Right lobe of liver (tissue), 6 donors: ENCODE measurements at regions not wholly inside any gene's neighbourhood (a gene's known extent, or its start where the extent isn't known, plus 50 kb on each side); places are given as distances from the start of the nearest gene placed in this dataset.

Source experiments
- ATAC-seq, 4 donors: fragments of 200-7000 bp; cut with Tn5 transposase; one replicate each; pipeline ENCODE4 v1.9.1; 2020; ENCODE audit warnings: mild to moderate bottlenecking in 4 of 4, moderate library complexity in 4 of 4
- DNase-seq, 3 donors: peaks; one replicate each; pipeline ENCODE4 v3.0.0-alpha.2; 2020
- H3K27ac ChIP-seq, 3 donors: fragments of 200-600 bp; one replicate each; pipeline ENCODE4 v1.8.0; 2022
- H3K27me3 ChIP-seq, 2 donors: fragments of 200-600 bp; one replicate each; pipeline ENCODE4 v1.8.0; 2022
- H3K36me3 ChIP-seq, 4 donors: fragments of 200-600 bp; sonication (generic) in 1 of 4; one replicate each; pipeline versions ENCODE4 v1.5.1 to v1.8.0; 2017 to 2022; ENCODE audit warnings: control low read depth in 1 of 4
- H3K4me1 ChIP-seq, 4 donors: fragments of 200-600 bp; sonication (generic) in 1 of 4; one replicate each; pipeline versions ENCODE4 v1.5.1 to v1.8.0; 2017 to 2022; ENCODE audit warnings: control low read depth in 1 of 4
- H3K4me3 ChIP-seq, 3 donors: fragments of 200-600 bp; one replicate each; pipeline ENCODE4 v1.8.0; 2022
- H3K9me3 ChIP-seq, 4 donors: fragments of 200-600 bp; sonication (generic) in 1 of 4; one replicate each; pipeline versions ENCODE4 v1.5.1 to v1.8.0; 2017 to 2022; ENCODE audit warnings: control low read depth in 1 of 4
- CTCF ChIP-seq, 4 donors: fragments of 200-600 bp in 3 of 4; fragments of 450-650 bp in 1 of 4; IDR thresholded peaks; one replicate each; pipeline versions ENCODE4 v1.5.1 to v1.8.0; 2016 to 2022; ENCODE audit warnings: antibody characterized with exemption in 4 of 4, mild to moderate bottlenecking in 2 of 4
- POLR2A ChIP-seq: fragments of 450-650 bp; IDR thresholded peaks from one replicate; pipeline ENCODE4 v1.6.1; 2017; ENCODE audit warnings: antibody characterized with exemption, mild to moderate bottlenecking
- WGBS: methylation state at CpG from one replicate; pipeline ENCODE4 v1.1.6; 2018; ENCODE audit warnings: low coverage, low lambda C conversion rate; ENCODE audit not compliant: insufficient coverage; ENCODE audit errors: missing lambda C conversion rate; 5-methylcytosine and 5-hydroxymethylcytosine counted together
- intact Hi-C, 2 donors: fragments of 100-400 bp; cut with DNase I; formaldehyde crosslinking; loops; one replicate each; pipeline versions ENCODE4 v1.11.2 to v1.14.1; 2022
- donor health status: DM: no; HTN: yes; CAD: no.
- donor health status: DM: no; HTN: no; CAD: no.
- donor health status: DM: no; HTN: no; CAD: no.
- donor health status: DM: no; HTN: yes; CAD: no.
- donor health status: DM: no; HTN: yes; CAD: no.

- no peaks in the 10 kb centered on the region for H3K9me3 ChIP-seq
- 74% methylated on average over 6 of the region's 9 CpGs for WGBS
- no peak overlapping the region for H3K27ac ChIP-seq
- no peak for TF ChIP-seq POLR2A
- no peak for TF ChIP-seq CTCF (IDR thresholded peaks at IDR 0.05)
- H3K4me1 ChIP-seq = no peaks in the 10 kb centered on the region
- ATAC-seq (no peak), DNase-seq (no peak)
- H3K27me3 ChIP-seq = no peaks in the 10 kb centered on the region
- no peaks in the 10 kb centered on the region for H3K36me3 ChIP-seq
- intact Hi-C loops = no loop called here
- H3K4me3 ChIP-seq = no peak overlapping the region
Observed at GRCh38 chr15:29530966-29531365, 261.3 kb upstream of the NSMCE3 start.

- 80% methylated on average over 3 of the region's 3 CpGs for WGBS
- no peak for DNase-seq
Observed at GRCh38 chr15:29529043-29529442, 259.4 kb upstream of the NSMCE3 start.

GRCh38 chr15:29528276-29528675 lies 258.7 kb upstream of the NSMCE3 start:
- Histone ChIP-seq H3K36me3 (no peaks in the 10 kb centered on the region), H3K27ac (no peak overlapping the region), H3K4me1 (no peaks in the 10 kb centered on the region), H3K9me3 (no peaks in the 10 kb centered on the region), H3K4me3 (no peak overlapping the region), H3K27me3 (no peaks in the 10 kb centered on the region)
- no peak for TF ChIP-seq CTCF (IDR thresholded peaks at IDR 0.05)
- no peak for TF ChIP-seq POLR2A
- DNase-seq = no peak
- 53% methylated on average over 1 of the region's 1 CpG for WGBS
- intact Hi-C loops = no loop called here
- no peak for ATAC-seq

More at GRCh38 chr15:29529043-29529442, 259.4 kb upstream of the NSMCE3 start:
- peak in 1 of 4 donors; percentile 24 for ATAC-seq
- no peak overlapping the region for H3K4me3 ChIP-seq
- H3K27ac ChIP-seq = no peak overlapping the region
- intact Hi-C loops = no loop called here
- no peaks in the 10 kb centered on the region for H3K4me1 ChIP-seq
- no peaks in the 10 kb centered on the region for H3K36me3 ChIP-seq
- no peak for TF ChIP-seq POLR2A
- no peaks in the 10 kb centered on the region for H3K9me3 ChIP-seq
- no peaks in the 10 kb centered on the region for H3K27me3 ChIP-seq

GRCh38 chr15:29526802-29527201 lies 257.2 kb upstream of the NSMCE3 start:
- intact Hi-C loops = no loop called here
- H3K27me3 ChIP-seq = no peaks in the 10 kb centered on the region
- ATAC-seq = no peak

More at GRCh38 chr15:29526802-29527201, 257.2 kb upstream of the NSMCE3 start:
- TF ChIP-seq POLR2A = no peak
- TF ChIP-seq CTCF (IDR thresholded peaks at IDR 0.05) = no peak
- Histone ChIP-seq H3K36me3 (no peaks in the 10 kb centered on the region), H3K4me1 (no peaks in the 10 kb centered on the region), H3K4me3 (no peak overlapping the region), H3K27ac (no peak overlapping the region), H3K9me3 (no peaks in the 10 kb centered on the region)
- 36% methylated on average over 5 of the region's 5 CpGs for WGBS
- DNase-seq = no peak
